HepG2 (cell line): ENCODE measurements at regions not wholly inside any gene's neighbourhood (a gene's known extent, or its start where the extent isn't known, plus 50 kb on each side); places are given as distances from the start of the nearest gene placed in this dataset.

Source experiments
- ATAC-seq: fragments of 200-7000 bp; cut with Tn5 transposase; 3 replicates; pipeline ENCODE4 v1.9.1; 2020; ENCODE audit warnings: mild to moderate bottlenecking, moderate library complexity
- BruUV-seq: library from RNA; stranded (reverse); fragments of 400-500 nt; replicated peaks from 2 replicates; lab custom pipeline; 2021; lab: Mats Ljungman, UMichigan
- CTCF ChIA-PET: fragments of 300-600 bp; formaldehyde crosslinking; extraction: SDS; loops from one replicate; lab custom pipeline; 2021; ENCODE audit warnings: low total read pairs, inconsistent platforms, low intra/inter-chr PET ratio; lab: Yijun Ruan, JAX
- POLR2A ChIA-PET: fragments of 350-600 bp; sonication (Branson Sonifier 250); formaldehyde crosslinking; loops from one replicate; lab custom pipeline; 2020; ENCODE audit warnings: antibody characterized with exemption, inconsistent platforms; lab: Yijun Ruan, JAX
- DNase-seq: peaks from one replicate; pipeline ENCODE4 v3.0.0-alpha.2; 2015; ENCODE audit warnings: low spot score
- FAIRE-seq: peaks from 3 replicates; lab custom pipeline; 2011; peaks lifted over from hg19 to GRCh38; lab: Jason Lieb, UNC
- H2AFZ ChIP-seq: one replicate; pipeline ENCODE4 v1.6.1; 2011; ENCODE audit warnings: low read length, inconsistent platforms
- H3K27ac ChIP-seq: fragments of 300-600 bp; 3 replicates; pipeline ENCODE4 v1.8.0; 2011; ENCODE audit warnings: mixed run types, mild to moderate bottlenecking, mixed read lengths, low read length, inconsistent platforms; ENCODE audit not compliant: insufficient read depth; ENCODE audit errors: extremely low read length
- H3K27me3 ChIP-seq, 2 experiments: fragments of 200-600 bp in 1 of 2; 2 replicates in 1 of 2; 3 replicates in 1 of 2; pipeline versions ENCODE4 v1.6.0 to v1.8.0; 2011; ENCODE audit warnings: low read length in 2 of 2, mild to moderate bottlenecking in 2 of 2, moderate library complexity in 2 of 2, inconsistent platforms in 1 of 2; ENCODE audit not compliant: insufficient read depth in 2 of 2, control insufficient read depth in 1 of 2
- H3K36me3 ChIP-seq, 2 experiments: fragments of 200-600 bp in 1 of 2; replicated peaks in 1 of 2; 2 replicates in 1 of 2; 3 replicates in 1 of 2; pipeline versions ENCODE4 v1.5.1 to v1.8.0; 2011; ENCODE audit warnings: low read length in 2 of 2, inconsistent platforms in 1 of 2; ENCODE audit not compliant: insufficient read depth in 2 of 2, control insufficient read depth in 1 of 2
- H3K4me1 ChIP-seq: 2 replicates; pipeline ENCODE4 v1.5.1; 2012; ENCODE audit warnings: low read length, inconsistent platforms; ENCODE audit not compliant: insufficient read depth
- H3K4me2 ChIP-seq: 2 replicates; pipeline ENCODE4 v1.6.0; 2011; ENCODE audit warnings: low read depth, low read length, inconsistent platforms
- H3K4me3 ChIP-seq, 3 experiments: fragments of 200-600 bp in 1 of 3; sonication (generic), shearing (Covaris generic) in 1 of 3; replicated peaks in 1 of 3; 2 replicates each; pipeline ENCODE4 v1.5.1; 2011 to 2016; ENCODE audit warnings: low read length in 3 of 3, inconsistent platforms in 2 of 3, low read depth in 2 of 3, mild to moderate bottlenecking in 2 of 3, control low read depth in 1 of 3, mixed read lengths in 1 of 3; ENCODE audit not compliant: insufficient read depth in 1 of 3
- H3K79me2 ChIP-seq: one replicate; pipeline ENCODE4 v1.6.1; 2011; ENCODE audit warnings: low read length, inconsistent platforms; ENCODE audit not compliant: insufficient read depth
- H3K9ac ChIP-seq: 2 replicates; pipeline ENCODE4 v1.6.0; 2011; ENCODE audit warnings: mild to moderate bottlenecking, low read depth, low read length, inconsistent platforms; ENCODE audit not compliant: insufficient read depth
- H3K9me3 ChIP-seq: 2 replicates; pipeline ENCODE4 v1.5.1; 2012; ENCODE audit warnings: mild to moderate bottlenecking, low read length
- H4K20me1 ChIP-seq: 2 replicates; pipeline ENCODE4 v1.6.0; 2011; ENCODE audit warnings: inconsistent platforms, mild to moderate bottlenecking, low read length, moderate library complexity; ENCODE audit not compliant: insufficient read depth
- HHEX ChIP-seq: IDR thresholded peaks from 2 replicates; pipeline ENCODE4 v1.6.1; 2016; ENCODE audit warnings: control low read depth
- HNF4A ChIP-seq: sonication (generic); formaldehyde crosslinking; IDR thresholded peaks from 2 replicates; pipeline ENCODE4 v1.4.0; 2020; ENCODE audit warnings: missing genetic modification reagents
- HNRNPLL ChIP-seq: fragments of 200-400 bp; formaldehyde crosslinking; IDR thresholded peaks from 2 replicates; pipeline ENCODE4 v1.6.1; 2017; ENCODE audit warnings: mild to moderate bottlenecking, low read depth, low read length; ENCODE audit not compliant: poor library complexity, severe bottlenecking
- IKZF5 ChIP-seq: IDR thresholded peaks from 2 replicates; pipeline ENCODE4 v1.6.1; 2018; ENCODE audit warnings: missing genetic modification reagents, mild to moderate bottlenecking, missing compliant biosample characterization
- JUN ChIP-seq: sonication (generic); formaldehyde crosslinking; IDR thresholded peaks from 2 replicates; pipeline ENCODE4 v1.4.0; 2020; ENCODE audit warnings: mild to moderate bottlenecking, missing genetic modification reagents
- JUND ChIP-seq: sonication (generic); formaldehyde crosslinking; IDR thresholded peaks from 2 replicates; pipeline ENCODE4 v1.8.0; 2022; ENCODE audit warnings: mild to moderate bottlenecking, missing genetic modification reagents
- MATR3 ChIP-seq: sonication (generic); formaldehyde crosslinking; IDR thresholded peaks from 2 replicates; pipeline ENCODE4 v1.4.0; 2020; ENCODE audit warnings: missing genetic modification reagents
- MTF1 ChIP-seq: sonication (generic); formaldehyde crosslinking; IDR thresholded peaks from 2 replicates; pipeline ENCODE4 v1.5.0; 2020; ENCODE audit warnings: missing genetic modification reagents
- NFKB2 ChIP-seq: sonication (generic); formaldehyde crosslinking; IDR thresholded peaks from 2 replicates; pipeline ENCODE4 v1.4.0; 2020; ENCODE audit warnings: missing genetic modification reagents, borderline replicate concordance
- NR2C2 ChIP-seq: sonication (generic); formaldehyde crosslinking; IDR thresholded peaks from 2 replicates; pipeline ENCODE4 v1.4.0; 2020; ENCODE audit warnings: missing genetic modification reagents, mild to moderate bottlenecking, moderate library complexity, borderline replicate concordance
- PAX8 ChIP-seq: sonication (generic); formaldehyde crosslinking; IDR thresholded peaks from 2 replicates; pipeline ENCODE4 v1.8.0; 2022; ENCODE audit warnings: mild to moderate bottlenecking, missing genetic modification reagents, borderline replicate concordance
- SMC3 ChIP-seq: IDR thresholded peaks from 2 replicates; pipeline ENCODE4 v1.6.1; 2011; ENCODE audit warnings: low read length, improper control_type of control experiment
- ZNF251 ChIP-seq: sonication (generic); formaldehyde crosslinking; IDR thresholded peaks from 2 replicates; pipeline ENCODE4 v1.9.0; 2021; ENCODE audit warnings: mild to moderate bottlenecking, missing genetic modification reagents
- ZNF460 ChIP-seq: sonication (generic); formaldehyde crosslinking; IDR thresholded peaks from 2 replicates; pipeline ENCODE4 v1.5.1; 2020; ENCODE audit warnings: missing genetic modification reagents, mild to moderate bottlenecking, borderline replicate concordance
- ZNF550 ChIP-seq: sonication (generic); formaldehyde crosslinking; IDR thresholded peaks from 2 replicates; pipeline ENCODE4 v1.4.0; 2020; ENCODE audit warnings: mild to moderate bottlenecking, missing genetic modification reagents, borderline replicate concordance
- ZNF775 ChIP-seq: sonication (generic); formaldehyde crosslinking; IDR thresholded peaks from 2 replicates; pipeline ENCODE4 v1.4.0; 2020; ENCODE audit warnings: missing genetic modification reagents, mild to moderate bottlenecking, moderate library complexity, borderline replicate concordance
- WGBS: methylation state at CpG from one replicate; pipeline ENCODE4 v1.1.6; 2017; ENCODE audit warnings: low lambda C conversion rate; 5-methylcytosine and 5-hydroxymethylcytosine counted together
- in situ Hi-C: cut with HindIII; loops from 2 replicates; pipeline ENCODE4 v1.10.0; 2017; ENCODE audit warnings: low pct_unique_long_range_greater_than_20kb; ENCODE audit not compliant: extremely low pct_ligation_motif_present
- intact Hi-C: fragments of 100-400 bp; cut with micrococcal nuclease; formaldehyde crosslinking; loops from one replicate; pipeline ENCODE4 v1.10.0; 2022; ENCODE audit not compliant: unreplicated experiment
- TF ChIP-seq, protein P1 (sequence below): fragments of 450-650 bp; IDR thresholded peaks from 2 replicates; pipeline ENCODE4 v1.6.1; 2017
- TF ChIP-seq, protein P2 (sequence below): sonication (generic); formaldehyde crosslinking; IDR thresholded peaks from 2 replicates; pipeline ENCODE4 v1.4.0; 2020; ENCODE audit warnings: missing genetic modification reagents
- TF ChIP-seq, protein P3 (sequence below): sonication (generic); formaldehyde crosslinking; IDR thresholded peaks from 2 replicates; pipeline ENCODE4 v1.4.0; 2020; ENCODE audit warnings: missing genetic modification reagents
- TF ChIP-seq, protein P4 (sequence below): sonication (generic); formaldehyde crosslinking; IDR thresholded peaks from 2 replicates; pipeline ENCODE4 v1.4.0; 2020; ENCODE audit warnings: missing genetic modification reagents

- Histone ChIP-seq H3K4me1 (no peaks in the 10 kb centered on the region), H2AFZ (no peak overlapping the region), H4K20me1 (no peaks in the 10 kb centered on the region), H3K4me2 (no peak overlapping the region), H3K36me3 (no peaks in the 10 kb centered on the region), H3K4me3 (no peak overlapping the region), H3K79me2 (no peaks in the 10 kb centered on the region), H3K27ac (no peak overlapping the region), H3K9me3 (no peaks in the 10 kb centered on the region), H3K27me3 (no peaks in the 10 kb centered on the region), H3K9ac (no peak overlapping the region)
- no peak for TF ChIP-seq ZNF460 (CRISPR knock-in tag)
- TF ChIP-seq SMC3, result no peak
- TF ChIP-seq ZNF550 (CRISPR knock-in tag), result no peak
- no peak for TF ChIP-seq ZNF251 (CRISPR knock-in tag)
- no peak for TF ChIP-seq MATR3 (CRISPR knock-in tag)
- TF ChIP-seq JUN, result no peak
- TF ChIP-seq NR2C2 (CRISPR knock-in tag), result no peak
- TF ChIP-seq HHEX (CRISPR knock-in tag), result no peak
- TF ChIP-seq, protein P1, sequence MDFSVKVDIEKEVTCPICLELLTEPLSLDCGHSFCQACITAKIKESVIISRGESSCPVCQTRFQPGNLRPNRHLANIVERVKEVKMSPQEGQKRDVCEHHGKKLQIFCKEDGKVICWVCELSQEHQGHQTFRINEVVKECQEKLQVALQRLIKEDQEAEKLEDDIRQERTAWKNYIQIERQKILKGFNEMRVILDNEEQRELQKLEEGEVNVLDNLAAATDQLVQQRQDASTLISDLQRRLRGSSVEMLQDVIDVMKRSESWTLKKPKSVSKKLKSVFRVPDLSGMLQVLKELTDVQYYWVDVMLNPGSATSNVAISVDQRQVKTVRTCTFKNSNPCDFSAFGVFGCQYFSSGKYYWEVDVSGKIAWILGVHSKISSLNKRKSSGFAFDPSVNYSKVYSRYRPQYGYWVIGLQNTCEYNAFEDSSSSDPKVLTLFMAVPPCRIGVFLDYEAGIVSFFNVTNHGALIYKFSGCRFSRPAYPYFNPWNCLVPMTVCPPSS, result no peak
- TF ChIP-seq, protein P2, sequence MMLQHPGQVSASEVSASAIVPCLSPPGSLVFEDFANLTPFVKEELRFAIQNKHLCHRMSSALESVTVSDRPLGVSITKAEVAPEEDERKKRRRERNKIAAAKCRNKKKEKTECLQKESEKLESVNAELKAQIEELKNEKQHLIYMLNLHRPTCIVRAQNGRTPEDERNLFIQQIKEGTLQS, result no peak
- no peak for TF ChIP-seq JUND (CRISPR knock-in tag)
- TF ChIP-seq HNF4A (CRISPR knock-in tag), result no peak
- TF ChIP-seq, protein P3, sequence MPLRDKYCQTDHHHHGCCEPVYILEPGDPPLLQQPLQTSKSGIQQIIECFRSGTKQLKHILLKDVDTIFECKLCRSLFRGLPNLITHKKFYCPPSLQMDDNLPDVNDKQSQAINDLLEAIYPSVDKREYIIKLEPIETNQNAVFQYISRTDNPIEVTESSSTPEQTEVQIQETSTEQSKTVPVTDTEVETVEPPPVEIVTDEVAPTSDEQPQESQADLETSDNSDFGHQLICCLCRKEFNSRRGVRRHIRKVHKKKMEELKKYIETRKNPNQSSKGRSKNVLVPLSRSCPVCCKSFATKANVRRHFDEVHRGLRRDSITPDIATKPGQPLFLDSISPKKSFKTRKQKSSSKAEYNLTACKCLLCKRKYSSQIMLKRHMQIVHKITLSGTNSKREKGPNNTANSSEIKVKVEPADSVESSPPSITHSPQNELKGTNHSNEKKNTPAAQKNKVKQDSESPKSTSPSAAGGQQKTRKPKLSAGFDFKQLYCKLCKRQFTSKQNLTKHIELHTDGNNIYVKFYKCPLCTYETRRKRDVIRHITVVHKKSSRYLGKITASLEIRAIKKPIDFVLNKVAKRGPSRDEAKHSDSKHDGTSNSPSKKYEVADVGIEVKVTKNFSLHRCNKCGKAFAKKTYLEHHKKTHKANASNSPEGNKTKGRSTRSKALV (CRISPR knock-in tag), result no peak
- no peak for TF ChIP-seq PAX8
- no peak for TF ChIP-seq NFKB2 (CRISPR knock-in tag)
- TF ChIP-seq ZNF775 (CRISPR knock-in tag), result no peak
- TF ChIP-seq MTF1 (CRISPR knock-in tag), result no peak
- TF ChIP-seq, protein P4, sequence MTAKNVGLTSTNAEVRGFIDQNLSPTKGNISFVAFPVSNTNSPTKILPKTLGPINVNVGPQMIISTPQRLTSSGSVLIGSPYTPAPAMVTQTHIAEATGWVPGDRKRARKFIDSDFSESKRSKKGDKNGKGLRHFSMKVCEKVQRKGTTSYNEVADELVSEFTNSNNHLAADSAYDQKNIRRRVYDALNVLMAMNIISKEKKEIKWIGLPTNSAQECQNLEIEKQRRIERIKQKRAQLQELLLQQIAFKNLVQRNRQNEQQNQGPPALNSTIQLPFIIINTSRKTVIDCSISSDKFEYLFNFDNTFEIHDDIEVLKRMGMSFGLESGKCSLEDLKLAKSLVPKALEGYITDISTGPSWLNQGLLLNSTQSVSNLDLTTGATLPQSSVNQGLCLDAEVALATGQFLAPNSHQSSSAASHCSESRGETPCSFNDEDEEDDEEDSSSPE (CRISPR knock-in tag), result no peak
- TF ChIP-seq IKZF5 (CRISPR knock-in tag), result no peak
- TF ChIP-seq HNRNPLL, result no peak
- no peak for FAIRE-seq
- CTCF ChIA-PET, result no interaction called here
- whole genome bisulfite sequencing, result 0% methylated on average over 3 of the region's 3 CpGs
- ATAC-seq, result no peak
- in situ Hi-C loops, result no loop called here
- DNase-seq, result no peak
- intact Hi-C loops, result no loop called here
- BruUV-seq, result no TSS peak
- POLR2A ChIA-PET, result no interaction called here
Observed at GRCh38 chr5:7088849-7089248, 307.1 kb upstream of the ADCY2 start.
